Embryonic facial prominence (tissue), 1 donor: ENCODE measurements at regions not wholly inside any gene's neighbourhood (a gene's known extent, or its start where the extent isn't known, plus 50 kb on each side); places are given as distances from the start of the nearest gene placed in this dataset.
"Not testable (repeated sequence)": the region's sequence is repeated elsewhere in the genome, so short reads cannot be mapped to it uniquely, and the experiment has no call there.

Experiments
- DNase-seq: peaks from one replicate; pipeline ENCODE4 v3.0.0-alpha.2; 2016; ENCODE audit errors: extremely low spot score

DNA sequence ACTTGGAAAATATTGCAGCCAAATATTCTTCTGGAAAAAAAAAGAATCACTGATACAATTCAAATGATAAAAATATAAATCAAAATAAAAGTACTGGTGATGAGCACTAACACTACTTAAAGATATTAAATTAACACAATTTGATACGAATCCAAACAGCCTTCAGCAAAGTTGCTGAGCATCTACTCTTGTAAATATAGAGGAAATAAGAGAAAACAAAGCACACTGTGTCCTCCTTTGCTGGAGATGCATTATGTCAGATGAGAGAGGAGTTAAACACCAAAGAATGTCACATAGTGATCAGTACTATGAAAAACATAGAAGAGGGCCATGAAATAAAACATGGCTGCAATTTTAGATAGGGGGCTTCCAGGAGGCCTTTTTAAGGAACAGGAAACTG is 177.4 kb upstream of the RNPC3 start:
- no peak for DNase-seq

DNA sequence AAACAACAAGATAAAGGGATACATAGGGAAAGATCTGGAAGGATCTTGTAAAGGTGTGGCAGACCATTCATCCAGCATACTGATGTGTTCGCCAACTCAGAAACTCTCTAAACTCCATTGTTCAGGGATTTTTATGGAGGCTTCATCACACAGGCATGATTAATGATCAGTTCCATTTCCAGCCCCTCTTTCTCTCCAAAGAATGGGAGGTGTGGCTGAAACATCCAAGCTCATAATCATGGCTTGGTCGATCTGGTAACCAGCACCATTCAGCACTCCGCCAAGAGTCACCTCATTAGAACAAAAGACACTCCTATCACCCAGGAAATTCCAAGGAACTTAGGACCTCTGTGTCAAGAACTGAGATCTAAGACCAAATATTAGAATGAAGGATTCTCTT is 180.6 kb upstream of the RNPC3 start:
- DNase-seq: no peak

GRCh38 chr1:103341377-103341880 is 184.1 kb upstream of the RNPC3 start:
- DNase-seq: no peak

- DNase-seq: no peak
These were observed 187.7 kb upstream of the RNPC3 start for GRCh38 chr1:103337779-103338178.

- DNase-seq: peak; percentile 22
These were observed 189.1 kb upstream of the RNPC3 start for GRCh38 chr1:103336408-103336807.

GRCh38 chr1:103333141-103333540 is 192.4 kb upstream of the RNPC3 start:
- no peak for DNase-seq

- DNase-seq: no peak
These were observed 198.3 kb upstream of the RNPC3 start for GRCh38 chr1:103327054-103327719.

GRCh38 chr1:103326595-103326994 is 198.9 kb upstream of the RNPC3 start:
- no peak for DNase-seq

DNA sequence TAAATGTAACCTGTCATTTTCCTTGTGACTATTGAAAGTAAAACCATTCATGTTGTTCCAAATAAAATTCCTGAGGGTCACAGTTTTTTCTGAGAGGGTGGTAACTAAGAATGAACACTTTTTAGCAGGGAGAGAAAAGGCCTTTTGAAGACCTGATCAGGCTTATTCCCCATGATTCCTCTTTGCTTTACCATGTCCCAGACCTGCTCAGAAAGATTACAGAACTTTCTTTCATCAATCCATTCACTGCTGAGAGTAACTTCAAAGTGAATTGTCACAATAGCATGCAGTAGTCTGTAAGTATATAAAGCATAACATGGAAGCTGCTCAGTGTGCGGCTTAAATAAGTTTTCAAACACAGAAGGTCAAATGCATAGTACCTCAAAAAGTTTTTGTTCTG is 201.5 kb upstream of the COL11A1 start:
- DNase-seq: no peak

GRCh38 chr1:103307751-103308150 is 199.4 kb upstream of the COL11A1 start:
- no peak for DNase-seq

- peak; percentile 82 for DNase-seq
These were observed 175.7 kb upstream of the COL11A1 start for GRCh38 chr1:103283841-103284669.

GRCh38 chr1:103283371-103283770 is 175.0 kb upstream of the COL11A1 start:
- DNase-seq: no peak

- DNase-seq: no peak
These were observed 167.4 kb upstream of the COL11A1 start for GRCh38 chr1:103275725-103276124.

DNA sequence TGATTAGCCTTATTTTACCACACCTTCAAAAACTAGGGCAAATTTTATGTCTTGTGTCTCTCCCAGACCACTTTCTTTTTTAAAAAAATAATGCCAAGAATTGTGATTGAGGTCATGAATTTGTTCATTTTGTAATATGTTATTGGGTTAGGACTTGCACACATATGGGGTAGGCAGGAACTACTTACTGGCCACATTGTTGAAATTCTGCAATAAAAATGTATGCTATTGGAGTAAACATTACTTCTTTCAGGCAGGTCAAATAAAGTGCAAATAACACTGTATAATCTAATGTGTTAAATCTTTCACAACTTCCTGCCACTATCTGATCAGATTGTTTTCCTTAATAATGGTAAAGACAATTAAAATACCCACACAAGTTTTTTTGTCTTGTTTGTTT is 166.6 kb upstream of the COL11A1 start:
- no peak for DNase-seq

DNA sequence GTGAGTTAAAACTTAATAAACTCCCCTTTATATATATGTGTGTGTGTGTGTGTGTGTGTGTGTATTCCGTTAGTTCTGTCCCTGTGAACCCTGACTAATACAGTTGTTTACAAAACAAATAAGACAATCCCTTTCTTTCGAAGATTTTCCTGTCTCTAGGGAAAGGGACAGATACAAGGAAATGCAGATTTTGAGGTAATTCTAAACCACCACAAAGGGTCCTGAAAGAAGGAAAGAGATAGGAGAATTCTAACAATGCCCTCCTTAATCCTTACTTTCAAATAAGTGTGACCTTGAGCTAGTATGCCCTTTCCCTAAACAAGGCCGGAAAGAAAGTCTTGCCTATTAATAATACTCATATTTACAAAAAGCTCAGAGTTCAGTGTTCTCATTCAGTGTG is 164.8 kb upstream of the COL11A1 start:
- no peak for DNase-seq

DNA sequence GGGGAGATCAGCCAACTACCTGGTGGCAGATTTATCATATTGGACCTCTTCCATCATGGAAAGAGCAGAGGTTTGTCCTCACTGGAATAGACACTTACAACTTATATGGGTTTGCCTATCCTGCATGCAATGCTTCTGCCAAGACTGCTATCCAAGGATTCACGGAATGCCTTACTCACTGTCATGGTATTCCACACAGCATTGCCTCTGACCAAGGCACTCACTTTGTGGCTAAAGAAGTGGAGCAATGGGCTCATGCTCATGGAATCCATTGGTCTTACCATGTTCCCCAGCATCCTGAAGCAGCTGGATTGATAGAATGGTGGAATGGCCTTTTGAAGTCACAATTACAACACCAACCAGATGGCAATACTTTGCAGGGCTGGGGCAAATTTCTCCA is 163.1 kb upstream of the COL11A1 start:
- not testable (repeated sequence) for DNase-seq

DNA sequence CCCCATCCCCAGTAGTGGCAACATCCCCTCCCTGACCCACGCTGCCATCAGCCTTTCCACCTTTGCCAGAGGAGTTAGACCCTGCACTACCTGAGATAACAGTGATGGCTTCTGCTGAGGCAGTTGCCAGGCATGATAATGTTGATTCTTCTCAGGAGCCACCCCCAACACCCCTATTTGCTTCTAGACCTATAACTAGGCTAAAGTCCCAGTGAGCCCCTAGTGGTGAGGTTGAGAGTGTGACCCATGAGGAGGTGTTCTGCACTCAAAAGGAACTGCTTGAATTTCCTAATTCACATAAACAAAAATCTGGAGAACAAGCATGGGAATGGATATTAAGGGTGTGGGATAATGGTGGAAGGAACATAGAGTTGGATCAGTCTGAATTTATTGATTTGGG is 159.6 kb upstream of the COL11A1 start:
- no peak for DNase-seq

DNA sequence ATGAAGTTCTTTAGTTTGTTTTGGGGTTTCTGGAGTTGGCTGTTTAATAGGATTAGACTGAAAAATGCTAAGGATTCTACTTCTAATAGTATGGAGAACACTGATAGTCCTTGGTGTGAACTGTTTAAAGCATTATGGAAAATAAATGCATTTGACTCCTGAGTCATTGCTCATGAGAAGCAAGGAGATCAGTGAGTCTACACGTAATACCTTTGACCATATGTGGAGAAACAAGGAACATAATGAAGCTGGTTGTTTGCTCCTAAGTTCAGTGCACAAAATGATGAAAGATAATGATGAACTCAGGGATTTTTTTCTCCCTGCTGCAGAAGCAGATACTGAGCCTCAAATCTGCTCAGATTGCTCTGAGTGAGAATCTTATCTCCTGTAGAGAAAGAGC is 158.9 kb upstream of the COL11A1 start:
- no peak for DNase-seq

DNA sequence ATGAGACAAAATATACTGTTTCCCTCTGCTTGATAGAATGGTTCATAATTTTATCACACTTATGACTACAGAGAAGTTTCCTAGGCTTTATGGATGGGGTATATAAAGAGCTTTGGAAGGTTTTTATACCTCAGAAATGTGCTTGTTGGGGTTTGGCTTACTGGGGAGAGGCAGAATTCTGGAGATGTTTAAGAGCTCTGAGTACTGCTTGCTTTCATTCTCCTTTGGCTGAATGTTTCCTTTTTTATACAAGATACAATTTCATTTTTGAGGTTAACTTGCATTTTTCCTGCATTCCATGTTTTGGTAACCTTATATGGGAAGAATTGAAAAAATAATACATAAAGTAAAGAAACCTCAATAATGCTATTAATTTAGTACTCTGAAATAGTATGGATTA is 157.7 kb upstream of the COL11A1 start:
- DNase-seq: peak; percentile 20

DNA sequence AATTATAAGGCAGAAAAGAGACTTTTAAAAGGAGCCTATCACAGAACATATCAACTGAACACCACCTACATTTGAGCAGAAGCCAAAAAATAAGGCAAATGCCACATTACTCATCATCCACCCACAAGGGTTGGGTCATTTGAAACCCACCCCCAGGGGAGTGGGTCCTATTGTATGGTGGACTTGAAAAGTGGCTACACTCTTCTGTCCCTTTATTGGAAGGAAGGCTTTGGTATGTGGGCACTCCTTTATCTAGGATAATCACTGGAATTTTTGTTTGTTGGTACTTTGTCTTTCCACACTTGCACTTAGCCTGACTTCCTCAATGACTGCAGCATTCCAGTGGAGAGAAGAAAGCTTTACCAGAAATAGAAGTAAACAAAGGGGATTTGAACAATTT is 157.2 kb upstream of the COL11A1 start:
- no peak for DNase-seq

DNA sequence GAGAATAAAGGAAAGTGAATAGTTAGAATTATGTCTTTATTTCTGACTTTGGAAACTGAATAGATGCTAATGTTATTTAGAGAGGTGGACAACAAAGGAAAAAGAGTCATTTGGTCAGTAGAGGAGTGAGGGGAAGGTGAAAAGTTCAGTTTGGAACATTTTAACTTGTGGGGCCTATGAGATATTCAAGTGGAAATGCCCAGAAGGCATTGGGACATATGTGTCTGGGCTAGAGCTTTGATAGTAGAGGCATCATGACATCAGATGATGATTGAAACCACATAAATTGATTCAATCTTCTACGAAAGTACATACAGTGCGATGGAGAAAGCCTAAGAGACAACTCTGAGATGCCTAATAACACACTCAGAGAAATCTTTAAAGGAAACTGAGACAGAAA is 151.7 kb upstream of the COL11A1 start:
- no peak for DNase-seq

- no peak for DNase-seq
These were observed 148.2 kb upstream of the COL11A1 start for GRCh38 chr1:103256490-103256889.

DNA sequence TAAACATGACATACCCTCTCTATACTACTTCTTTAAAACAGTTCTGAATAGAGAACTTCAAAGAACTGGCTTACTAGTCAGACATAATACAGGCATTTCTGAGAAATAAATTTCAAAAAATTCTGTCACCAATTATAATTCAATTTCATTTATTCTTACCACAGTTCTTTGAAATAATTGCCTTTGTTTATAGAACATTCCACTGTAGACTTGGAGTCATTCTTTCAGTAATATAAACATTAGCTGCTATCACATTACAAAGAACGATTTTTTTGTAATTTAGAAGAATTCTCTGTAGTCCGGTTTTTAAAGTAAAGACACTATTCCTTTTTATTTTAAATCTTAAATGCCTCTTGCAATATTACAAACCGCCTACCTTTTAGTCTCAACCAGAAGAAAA is 146.4 kb upstream of the COL11A1 start:
- DNase-seq: no peak
